H1 (cell line): ENCODE measurements at regions not wholly inside any gene's neighbourhood (a gene's known extent, or its start where the extent isn't known, plus 50 kb on each side); places are given as distances from the start of the nearest gene placed in this dataset.

Experiments
- EP300 ChIP-seq, 2 experiments: IDR thresholded peaks; 1 replicate in 1 of 2; 2 replicates in 1 of 2; pipeline ENCODE4 v1.6.1; 2011 to 2012; ENCODE audit warnings: low read depth in 2 of 2, low read length in 2 of 2, mild to moderate bottlenecking in 2 of 2, borderline replicate concordance in 1 of 2, inconsistent platforms in 1 of 2, moderate library complexity in 1 of 2
- POLR2A ChIP-seq, 2 experiments: IDR thresholded peaks; 1 replicate in 1 of 2; 2 replicates in 1 of 2; pipeline ENCODE4 v1.6.1; 2011; ENCODE audit warnings: low read depth in 2 of 2, low read length in 2 of 2, mild to moderate bottlenecking in 2 of 2; ENCODE audit errors: control extremely low read depth in 1 of 2
- SUZ12 ChIP-seq: fragments of 200-600 bp; sonication (generic); IDR thresholded peaks from 2 replicates; pipeline ENCODE4 v1.6.1; 2012; ENCODE audit warnings: mild to moderate bottlenecking, inconsistent platforms, low read length, moderate library complexity, mixed read lengths
- TEAD4 ChIP-seq: IDR thresholded peaks from 2 replicates; pipeline ENCODE4 v1.6.1; 2012; ENCODE audit warnings: low read depth, low read length, inconsistent platforms, mixed read lengths

GRCh38 chr2:207226243-207226642, 60.5 kb upstream of the KLF7 start:
- TF ChIP-seq TEAD4 (no peak), SUZ12 (no peak), EP300 (IDR thresholded peaks at IDR 0.05; ENCODE audit: borderline replicate concordance in 1 of 2, low read depth in 2 of 2, low read length in 2 of 2) (no peak), POLR2A (IDR thresholded peaks at IDR 0.05; ENCODE audit: control extremely low read depth in 1 of 2, low read depth in 2 of 2, low read length in 2 of 2) (no peak)
